IMR-90 (cell line): ENCODE measurements at regions not wholly inside any gene's neighbourhood (a gene's known extent, or its start where the extent isn't known, plus 50 kb on each side); places are given as distances from the start of the nearest gene placed in this dataset.

ENCODE experiments used
- ATAC-seq: fragments of 200-7000 bp; cut with Tn5 transposase; 2 replicates; pipeline ENCODE4 v1.9.1; 2020; ENCODE audit warnings: low read depth, mild to moderate bottlenecking, moderate library complexity
- BruUV-seq: library from RNA; stranded (reverse); fragments of 400-500 nt; replicated peaks from 2 replicates; lab custom pipeline; 2021; lab: Mats Ljungman, UMichigan
- CTCF ChIA-PET: fragments of 300-600 bp; formaldehyde crosslinking; extraction: SDS; loops from one replicate; lab custom pipeline; 2021; ENCODE audit warnings: antibody characterized with exemption; lab: Yijun Ruan, JAX
- POLR2A ChIA-PET: fragments of 300-600 bp; sonication (Branson Sonifier 250); formaldehyde crosslinking; loops from one replicate; lab custom pipeline; 2022; ENCODE audit warnings: antibody characterized with exemption; ENCODE audit not compliant: unreplicated experiment; lab: Charles Lee
- DNase-seq: peaks from one replicate; pipeline ENCODE4 v3.0.0; 2013
- H2AFZ ChIP-seq: replicated peaks from 2 replicates; pipeline ENCODE3; 2013; ENCODE audit warnings: low read length, mild to moderate bottlenecking; ENCODE audit not compliant: poor library complexity
- H2AK5ac ChIP-seq: 2 replicates; pipeline ENCODE4 v1.6.1; 2013; ENCODE audit warnings: low read depth, low read length, inconsistent platforms
- H2AK9ac ChIP-seq: replicated peaks from 2 replicates; pipeline ENCODE3; 2013; ENCODE audit warnings: mild to moderate bottlenecking, low read depth, low read length, moderate library complexity; ENCODE audit not compliant: poor library complexity
- H2BK120ac ChIP-seq: 2 replicates; pipeline ENCODE4 v1.6.1; 2013; ENCODE audit warnings: low read depth, low read length, inconsistent platforms
- H2BK15ac ChIP-seq: 3 replicates; pipeline ENCODE4 v1.6.1; 2013; ENCODE audit warnings: low read depth, low read length, inconsistent platforms
- H2BK20ac ChIP-seq: 2 replicates; pipeline ENCODE4 v1.6.1; 2013; ENCODE audit warnings: low read depth, mild to moderate bottlenecking, inconsistent platforms, low read length, moderate library complexity
- H2BK5ac ChIP-seq: 2 replicates; pipeline ENCODE4 v1.6.1; 2013; ENCODE audit warnings: mild to moderate bottlenecking, low read depth, low read length, inconsistent platforms; ENCODE audit not compliant: poor library complexity, severe bottlenecking
- H3K14ac ChIP-seq: replicated peaks from 2 replicates; pipeline ENCODE4 v1.6.1; 2013; ENCODE audit warnings: low read depth, low read length, inconsistent platforms
- H3K18ac ChIP-seq: 2 replicates; pipeline ENCODE4 v1.6.1; 2013; ENCODE audit warnings: low read depth, low read length, control low read depth
- H3K23ac ChIP-seq: 2 replicates; pipeline ENCODE4 v1.6.1; 2013; ENCODE audit warnings: low read depth, low read length, inconsistent platforms
- H3K27ac ChIP-seq: 2 replicates; pipeline ENCODE4 v1.5.1; 2013; ENCODE audit warnings: mild to moderate bottlenecking, control low read depth, low read length; ENCODE audit not compliant: insufficient read depth
- H3K27me3 ChIP-seq: 2 replicates; pipeline ENCODE4 v1.6.1; 2013; ENCODE audit warnings: low read length; ENCODE audit not compliant: control insufficient read depth, insufficient read depth
- H3K36me3 ChIP-seq: 2 replicates; pipeline ENCODE4 v1.6.1; 2013; ENCODE audit warnings: low read length, mixed read lengths; ENCODE audit not compliant: control insufficient read depth, insufficient read depth
- H3K4ac ChIP-seq: 2 replicates; pipeline ENCODE4 v1.6.1; 2013; ENCODE audit warnings: low read depth, low read length, inconsistent platforms
- H3K4me1 ChIP-seq: 2 replicates; pipeline ENCODE4 v1.6.1; 2013; ENCODE audit warnings: low read length, mixed read lengths; ENCODE audit not compliant: control insufficient read depth, insufficient read depth
- H3K4me2 ChIP-seq: 2 replicates; pipeline ENCODE4 v1.6.1; 2013; ENCODE audit warnings: low read depth, mild to moderate bottlenecking, control low read depth, low read length, moderate library complexity
- H3K4me3 ChIP-seq: 2 replicates; pipeline ENCODE4 v1.5.1; 2013; ENCODE audit warnings: low read depth, mild to moderate bottlenecking, control low read depth, low read length, moderate library complexity; ENCODE audit not compliant: insufficient read depth
- H3K56ac ChIP-seq: 2 replicates; pipeline ENCODE4 v1.6.1; 2013; ENCODE audit warnings: low read length, inconsistent platforms; ENCODE audit not compliant: insufficient read depth; ENCODE audit errors: extremely low read depth
- H3K79me1 ChIP-seq, 2 experiments: 2 replicates each; pipeline ENCODE4 v1.6.1; 2013; ENCODE audit warnings: low read length in 2 of 2, inconsistent platforms in 1 of 2, low read depth in 1 of 2
- H3K9ac ChIP-seq: 2 replicates; pipeline ENCODE4 v1.6.1; 2013; ENCODE audit warnings: low read depth, low read length, control low read depth
- H3K9me1 ChIP-seq: 2 replicates; pipeline ENCODE4 v1.6.1; 2013; ENCODE audit warnings: low read length, inconsistent platforms; ENCODE audit not compliant: insufficient read depth
- H3K9me3 ChIP-seq: 2 replicates; pipeline ENCODE4 v1.6.1; 2013; ENCODE audit warnings: low read length; ENCODE audit not compliant: control insufficient read depth, insufficient read depth
- H4K20me1 ChIP-seq: 2 replicates; pipeline ENCODE4 v1.6.1; 2013; ENCODE audit warnings: low read length, inconsistent platforms; ENCODE audit not compliant: insufficient read depth
- H4K5ac ChIP-seq: 2 replicates; pipeline ENCODE4 v1.6.1; 2013; ENCODE audit warnings: mild to moderate bottlenecking, low read depth, low read length, control low read depth
- H4K8ac ChIP-seq, 2 experiments: 2 replicates each; pipeline ENCODE4 v1.6.1; 2013; ENCODE audit warnings: low read depth in 2 of 2, low read length in 2 of 2, control low read depth in 1 of 2, inconsistent platforms in 1 of 2
- H4K91ac ChIP-seq: 2 replicates; pipeline ENCODE4 v1.6.1; 2013; ENCODE audit warnings: low read depth, low read length, inconsistent platforms; ENCODE audit not compliant: insufficient read depth
- BHLHE40 ChIP-seq: fragments of 150-350 bp; IDR thresholded peaks from 2 replicates; pipeline ENCODE4 v1.6.1; 2016; ENCODE audit warnings: mild to moderate bottlenecking, low read depth, low read length
- CEBPB ChIP-seq: IDR thresholded peaks from 2 replicates; pipeline ENCODE4 v1.6.1; 2012; ENCODE audit warnings: low read depth, low read length, improper control_type of control experiment
- CHD1 ChIP-seq: IDR thresholded peaks from 2 replicates; pipeline ENCODE4 v1.6.1; 2012; ENCODE audit warnings: low read depth, low read length, improper control_type of control experiment
- CTCF ChIP-seq: conservative IDR thresholded peaks from 2 replicates; pipeline ENCODE4 v1.5.1; 2012; ENCODE audit warnings: mild to moderate bottlenecking, low read depth, low read length, improper control_type of control experiment
- ELK1 ChIP-seq: fragments of 150-350 bp; IDR thresholded peaks from 2 replicates; pipeline ENCODE4 v1.6.1; 2016; ENCODE audit warnings: low read depth, mild to moderate bottlenecking, low read length, moderate library complexity, borderline replicate concordance
- MAFK ChIP-seq: IDR thresholded peaks from 2 replicates; pipeline ENCODE4 v1.6.1; 2012; ENCODE audit warnings: low read depth, low read length, improper control_type of control experiment
- MAZ ChIP-seq: IDR thresholded peaks from 2 replicates; pipeline ENCODE4 v1.6.1; 2012; ENCODE audit warnings: low read depth, mild to moderate bottlenecking, low read length, improper control_type of control experiment, moderate library complexity, borderline replicate concordance
- NFE2L2 ChIP-seq: fragments of 150-350 bp; IDR thresholded peaks from 2 replicates; pipeline ENCODE4 v1.6.1; 2016; ENCODE audit warnings: low read depth, mild to moderate bottlenecking, low read length
- POLR2A ChIP-seq: IDR thresholded peaks from 2 replicates; pipeline ENCODE4 v1.6.1; 2012; ENCODE audit warnings: mild to moderate bottlenecking, low read depth, low read length
- RAD21 ChIP-seq: IDR thresholded peaks from 2 replicates; pipeline ENCODE4 v1.6.1; 2012; ENCODE audit warnings: low read length, improper control_type of control experiment
- RCOR1 ChIP-seq: IDR thresholded peaks from 2 replicates; pipeline ENCODE4 v1.6.1; 2012; ENCODE audit warnings: mild to moderate bottlenecking, low read length, improper control_type of control experiment; ENCODE audit not compliant: insufficient replicate concordance
- RFX5 ChIP-seq: IDR thresholded peaks from 2 replicates; pipeline ENCODE4 v1.8.0; 2012; ENCODE audit warnings: low read depth, mild to moderate bottlenecking, low read length, moderate library complexity
- SMC3 ChIP-seq: fragments of 150-350 bp; IDR thresholded peaks from 2 replicates; pipeline ENCODE4 v1.6.1; 2016; ENCODE audit warnings: low read depth, mild to moderate bottlenecking, antibody characterized with exemption, low read length, moderate library complexity
- USF2 ChIP-seq: fragments of 150-350 bp; IDR thresholded peaks from 2 replicates; pipeline ENCODE4 v1.6.1; 2017; ENCODE audit warnings: mild to moderate bottlenecking, antibody characterized with exemption, low read length, low read depth
- WGBS, 2 experiments: methylation state at CpG; one replicate each; pipeline versions ENCODE4 v1.1.5 to v1.1.7; 2013; ENCODE audit warnings: missing lambda C conversion rate in 2 of 2; ENCODE audit not compliant: insufficient read length in 1 of 2; ENCODE audit errors: extremely low coverage in 2 of 2; 5-methylcytosine and 5-hydroxymethylcytosine counted together
- dilution Hi-C: fragments of 300-500 bp; cut with HindIII; formaldehyde crosslinking; loops from one replicate; pipeline ENCODE4 v1.14.3; 2018; ENCODE audit warnings: low sequenced_read_pairs; ENCODE audit not compliant: unreplicated experiment
- in situ Hi-C: fragments of 300-500 bp; cut with MboI; formaldehyde crosslinking; loops from 3 replicates; pipeline ENCODE4 v1.14.3; 2019; ENCODE audit warnings: low sequenced_read_pairs, inconsistent platforms, mixed read lengths
- intact Hi-C: fragments of 100-400 bp; cut with micrococcal nuclease; formaldehyde crosslinking; loops from 2 replicates; pipeline ENCODE4 v1.10.0; 2022

- Histone ChIP-seq H4K20me1 (no peaks in the 10 kb centered on the region), H3K36me3 (no peaks in the 10 kb centered on the region), H3K14ac (no peak overlapping the region), H2AFZ (no peak overlapping the region), H2BK15ac (no peak overlapping the region), H3K18ac (no peak overlapping the region), H3K4me1 (no peaks in the 10 kb centered on the region), H2AK5ac (no peak overlapping the region), H2AK9ac (no peak overlapping the region), H3K27ac (no peak overlapping the region), H3K4ac (no peak overlapping the region), H3K23ac (no peak overlapping the region), H2BK20ac (no peak overlapping the region), H4K8ac (no peak overlapping the region), H3K4me3 (no peak overlapping the region), H3K9me3 (no peaks in the 10 kb centered on the region), H2BK5ac (no peak overlapping the region), H3K56ac (no peak overlapping the region), H3K9ac (no peak overlapping the region), H3K27me3 (no peaks in the 10 kb centered on the region), H2BK120ac (no peak overlapping the region), H4K91ac (no peak overlapping the region), H3K79me1 (no peaks in the 10 kb centered on the region), H3K4me2 (no peak overlapping the region), H3K9me1 (no peaks in the 10 kb centered on the region), H4K5ac (no peak overlapping the region)
- no TSS peak for BruUV-seq
- ATAC-seq (no peak), DNase-seq (no peak)
- TF ChIP-seq CTCF (no peak), POLR2A (no peak), MAFK (no peak), USF2 (no peak), ELK1 (no peak), NFE2L2 (no peak), BHLHE40 (no peak), MAZ (no peak), RAD21 (no peak), RFX5 (no peak), SMC3 (no peak), RCOR1 (no peak), CEBPB (no peak), CHD1 (no peak)
- ChIA-PET CTCF (no interaction called here), POLR2A (no interaction called here)
- dilution Hi-C loops (no loop called here), intact Hi-C loops (no loop called here), in situ Hi-C loops (no loop called here)
- WGBS, 2 experiments, result no CpG with 5 or more reads among the region's 5 CpGs
These were observed 135.9 kb upstream of the MBL2 start for GRCh38 chr10:52908478-52908877.
